Skeletal muscle satellite cell (primary cell): ENCODE measurements at regions not wholly inside any gene's neighbourhood (a gene's known extent, or its start where the extent isn't known, plus 50 kb on each side); places are given as distances from the start of the nearest gene placed in this dataset.
A peak's percentile ranks its signal among the peaks of the same experiment; 100 is the strongest.
"Not testable (repeated sequence)": the region's sequence is repeated elsewhere in the genome, so short reads cannot be mapped to it uniquely, and the experiment has no call there.

Experiments used
- H3K27me3 ChIP-seq: 2 replicates; pipeline ENCODE4 v1.7.0; 2013; ENCODE audit warnings: low read length; ENCODE audit not compliant: control insufficient read depth, insufficient read depth
- H3K36me3 ChIP-seq: 2 replicates; pipeline ENCODE4 v1.7.0; 2013; ENCODE audit warnings: mild to moderate bottlenecking, control low read depth, low read length; ENCODE audit not compliant: insufficient read depth
- H3K4me1 ChIP-seq: 2 replicates; pipeline ENCODE4 v1.7.0; 2013; ENCODE audit warnings: low read length; ENCODE audit not compliant: control insufficient read depth, insufficient read depth
- H3K4me2 ChIP-seq: 2 replicates; pipeline ENCODE4 v1.7.0; 2013; ENCODE audit warnings: mild to moderate bottlenecking, low read length
- H3K4me3 ChIP-seq: 2 replicates; pipeline ENCODE4 v1.7.0; 2013; ENCODE audit warnings: low read length
- H3K9ac ChIP-seq: 2 replicates; pipeline ENCODE4 v1.7.0; 2013; ENCODE audit warnings: mild to moderate bottlenecking, low read depth, low read length, moderate library complexity
- H3K9me3 ChIP-seq: replicated peaks from 2 replicates; pipeline ENCODE4 v1.7.0; 2013; ENCODE audit warnings: mild to moderate bottlenecking, control low read depth, low read length

DNA sequence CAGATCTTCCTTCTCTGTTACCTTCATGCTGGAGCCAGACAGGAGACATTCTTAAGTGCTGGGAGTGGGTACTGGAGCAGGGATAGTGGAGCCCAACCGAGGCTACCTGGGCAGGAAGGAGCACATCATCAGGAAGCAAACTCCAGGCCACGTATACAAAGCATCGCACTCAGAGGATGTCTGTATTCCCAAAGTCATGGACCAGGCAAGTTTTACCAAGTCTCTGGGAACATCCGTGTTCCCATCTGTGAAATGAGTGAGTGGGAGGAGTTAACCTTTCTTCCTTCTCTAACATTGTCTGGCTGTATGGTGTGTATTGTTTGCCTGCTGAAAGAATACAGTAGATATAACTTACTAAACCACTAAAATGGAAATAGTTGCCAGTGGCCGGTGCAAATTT lies 175.0 kb upstream of the TMEM45B start:
- no peaks in the 10 kb centered on the region for H3K36me3 ChIP-seq
- no peaks in the 10 kb centered on the region for H3K27me3 ChIP-seq
- H3K4me1 ChIP-seq: peaks cover 56% of the 10 kb centered on the region
- no peak overlapping the region for H3K9ac ChIP-seq
- H3K4me3 ChIP-seq: no peak overlapping the region
- H3K9me3 ChIP-seq: no peaks in the 10 kb centered on the region
- H3K4me2 ChIP-seq: no peak overlapping the region

DNA sequence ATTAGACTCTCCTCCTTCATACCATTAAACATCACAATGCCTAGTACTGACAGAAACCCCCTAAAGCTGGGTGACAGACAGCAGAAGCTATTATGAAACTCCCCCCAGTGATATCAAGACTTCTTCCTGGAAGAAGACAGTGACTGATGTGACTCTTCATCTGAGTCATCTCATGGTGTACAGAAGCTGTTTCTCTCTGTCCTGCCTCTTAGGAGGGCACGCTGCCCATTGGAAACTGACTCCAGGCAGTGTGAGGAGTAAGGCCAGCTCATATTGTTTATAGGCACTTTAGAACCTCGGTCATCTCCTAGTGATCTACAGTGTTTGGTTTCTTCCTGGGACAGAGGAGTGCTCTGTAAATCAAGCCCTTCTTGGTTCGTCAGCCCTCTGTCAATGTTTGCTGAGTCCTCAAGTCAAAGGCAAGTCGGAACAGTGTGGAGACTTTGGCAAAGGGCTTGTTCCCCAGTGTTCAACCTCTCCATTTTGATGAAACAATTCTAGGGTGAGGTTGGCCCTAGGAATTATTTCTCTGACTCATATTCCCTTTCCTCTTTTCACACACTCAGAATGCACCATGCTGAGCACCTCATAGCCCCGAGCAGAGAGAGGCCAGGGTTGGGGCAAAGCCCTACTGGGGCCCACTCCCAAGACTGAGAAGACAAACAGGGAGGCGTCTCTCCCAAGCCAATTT lies 172.5 kb upstream of the TMEM45B start:
- H3K4me2 ChIP-seq: peak overlapping the region; percentile 45
- H3K36me3 ChIP-seq: no peaks in the 10 kb centered on the region
- H3K4me1 ChIP-seq: peaks cover 39% of the 10 kb centered on the region
- H3K9me3 ChIP-seq: no peaks in the 10 kb centered on the region
- H3K27me3 ChIP-seq: no peaks in the 10 kb centered on the region
- no peak overlapping the region for H3K4me3 ChIP-seq
- peak overlapping the region; percentile 8 for H3K9ac ChIP-seq

DNA sequence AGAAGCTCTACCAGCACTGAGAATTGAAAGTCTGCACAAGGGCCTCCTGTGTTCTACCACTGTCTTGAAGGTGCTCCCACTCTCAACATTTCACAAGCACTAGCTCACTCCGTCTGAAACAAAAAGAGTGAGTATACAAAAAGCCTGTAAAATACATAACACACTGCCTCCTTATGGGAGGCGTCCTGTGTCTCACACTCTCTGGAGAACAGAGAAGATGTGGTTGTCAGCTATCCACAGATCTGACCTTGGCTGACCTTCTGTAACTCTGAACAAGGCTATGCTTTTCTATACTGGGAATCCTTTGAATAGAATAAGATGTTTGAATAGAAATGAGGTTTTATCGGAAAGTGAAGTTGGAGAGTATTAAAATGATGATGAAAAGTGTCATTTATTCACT lies 171.3 kb upstream of the TMEM45B start:
- H3K9ac ChIP-seq: no peak overlapping the region
- H3K27me3 ChIP-seq: no peaks in the 10 kb centered on the region
- H3K4me3 ChIP-seq: no peak overlapping the region
- no peaks in the 10 kb centered on the region for H3K9me3 ChIP-seq
- H3K36me3 ChIP-seq: no peaks in the 10 kb centered on the region
- H3K4me2 ChIP-seq: no peak overlapping the region
- H3K4me1 ChIP-seq: peaks cover 31% of the 10 kb centered on the region

DNA sequence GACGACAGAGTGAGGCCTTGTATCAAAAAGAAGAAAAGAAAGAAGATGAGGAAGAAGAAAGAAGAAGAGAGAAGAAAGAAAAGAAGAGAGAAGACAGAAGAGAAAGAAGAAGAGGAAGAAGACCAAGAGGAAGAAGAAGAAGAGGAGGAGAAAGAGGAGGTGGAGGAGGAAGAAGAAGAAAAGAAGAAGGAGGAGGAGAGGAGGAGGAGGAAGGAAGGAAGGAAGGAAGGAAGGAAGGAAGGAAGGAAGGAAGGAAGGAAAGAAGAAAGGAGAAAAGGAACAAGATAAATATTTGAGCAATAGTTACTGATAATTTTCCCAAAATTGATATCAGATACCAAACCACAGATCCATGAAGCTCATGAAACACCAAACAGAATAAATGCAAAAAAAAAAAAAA lies 169.7 kb upstream of the TMEM45B start:
- no peaks in the 10 kb centered on the region for H3K27me3 ChIP-seq
- no peaks in the 10 kb centered on the region for H3K36me3 ChIP-seq
- H3K4me3 ChIP-seq: no peak overlapping the region
- H3K4me1 ChIP-seq: peaks cover 18% of the 10 kb centered on the region
- no peak overlapping the region for H3K9ac ChIP-seq
- no peak overlapping the region for H3K4me2 ChIP-seq
- no peaks in the 10 kb centered on the region for H3K9me3 ChIP-seq

DNA sequence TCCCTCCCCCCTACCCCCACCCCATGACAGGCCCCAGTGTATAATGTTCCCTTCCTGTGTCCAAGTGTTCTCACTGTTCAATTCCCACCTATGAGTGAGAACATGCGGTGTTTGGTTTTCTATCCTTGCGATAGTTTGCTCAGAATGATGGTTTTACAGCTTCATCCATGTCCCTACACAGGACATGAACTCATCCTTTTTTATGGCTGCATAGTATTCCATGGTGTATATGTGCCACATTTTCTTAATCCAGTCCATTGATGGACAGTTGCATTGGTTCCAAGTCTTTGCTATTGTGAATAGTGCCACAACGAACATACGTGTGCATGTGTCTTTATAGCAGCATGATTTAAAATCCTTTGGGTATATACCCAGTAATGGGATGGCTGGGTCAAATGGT lies 165.6 kb upstream of the TMEM45B start:
- H3K9me3 ChIP-seq, H3K27me3 ChIP-seq, H3K4me3 ChIP-seq: not testable (repeated sequence)

DNA sequence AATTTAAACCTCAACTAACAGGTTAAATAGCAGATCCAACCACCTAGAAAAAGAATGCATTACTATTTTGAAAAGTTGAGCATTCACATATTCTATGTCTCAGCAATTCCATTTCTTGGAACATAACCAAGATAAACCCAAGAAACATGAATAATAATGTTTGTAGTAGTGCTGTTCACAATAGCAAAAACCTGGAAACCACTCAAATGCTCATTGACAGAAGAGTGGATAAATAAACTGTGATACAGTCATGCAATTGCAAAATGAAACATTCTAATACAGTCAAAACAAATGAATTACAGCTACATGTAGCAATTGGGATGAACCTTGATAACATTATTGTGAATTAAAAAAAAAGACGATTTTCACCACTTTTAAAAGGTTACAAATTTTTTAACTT lies 162.8 kb upstream of the TMEM45B start:
- H3K4me2 ChIP-seq: no peak overlapping the region
- no peak overlapping the region for H3K9ac ChIP-seq
- peaks cover 3% of the 10 kb centered on the region for H3K27me3 ChIP-seq
- H3K4me1 ChIP-seq: peaks cover 9% of the 10 kb centered on the region
- H3K36me3 ChIP-seq: no peaks in the 10 kb centered on the region
- H3K4me3 ChIP-seq: no peak overlapping the region
- peaks cover 17% of the 10 kb centered on the region for H3K9me3 ChIP-seq

More for the DNA sequence above, 165.6 kb upstream of the TMEM45B start:
- not testable (repeated sequence) for H3K4me2 ChIP-seq, H3K4me1 ChIP-seq, H3K9ac ChIP-seq, H3K36me3 ChIP-seq

DNA sequence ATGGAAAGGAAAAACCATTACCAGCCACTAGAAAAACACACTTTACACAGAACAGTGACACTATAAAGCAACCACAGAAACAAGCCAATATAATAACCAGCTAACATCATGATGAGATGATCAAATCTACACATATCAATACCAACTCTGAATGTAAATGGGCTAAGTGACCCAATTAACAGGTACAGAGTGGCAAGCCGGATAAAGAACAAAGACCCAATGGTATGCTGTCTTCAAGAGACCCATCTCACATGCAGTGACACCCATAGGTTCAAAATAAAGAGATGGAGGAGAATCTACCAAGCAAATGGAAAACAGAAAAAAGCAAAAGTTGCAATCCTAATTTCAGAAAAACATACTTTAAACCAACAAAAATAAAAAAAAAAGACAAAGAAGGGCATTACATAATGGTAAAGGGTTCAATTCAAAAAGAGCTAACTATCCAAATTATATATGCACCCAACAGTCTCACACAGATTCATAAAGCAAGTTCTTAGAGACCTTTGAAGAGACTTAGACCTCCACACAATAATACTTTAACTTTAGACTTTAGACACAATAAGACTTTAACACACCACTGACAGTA lies 160.3 kb upstream of the TMEM45B start:
- peaks cover 7% of the 10 kb centered on the region for H3K27me3 ChIP-seq
- H3K36me3 ChIP-seq: no peaks in the 10 kb centered on the region
- H3K4me2 ChIP-seq: no peak overlapping the region
- no peak overlapping the region for H3K9ac ChIP-seq
- peaks cover 17% of the 10 kb centered on the region for H3K9me3 ChIP-seq
- peaks cover 9% of the 10 kb centered on the region for H3K4me1 ChIP-seq
- H3K4me3 ChIP-seq: no peak overlapping the region

DNA sequence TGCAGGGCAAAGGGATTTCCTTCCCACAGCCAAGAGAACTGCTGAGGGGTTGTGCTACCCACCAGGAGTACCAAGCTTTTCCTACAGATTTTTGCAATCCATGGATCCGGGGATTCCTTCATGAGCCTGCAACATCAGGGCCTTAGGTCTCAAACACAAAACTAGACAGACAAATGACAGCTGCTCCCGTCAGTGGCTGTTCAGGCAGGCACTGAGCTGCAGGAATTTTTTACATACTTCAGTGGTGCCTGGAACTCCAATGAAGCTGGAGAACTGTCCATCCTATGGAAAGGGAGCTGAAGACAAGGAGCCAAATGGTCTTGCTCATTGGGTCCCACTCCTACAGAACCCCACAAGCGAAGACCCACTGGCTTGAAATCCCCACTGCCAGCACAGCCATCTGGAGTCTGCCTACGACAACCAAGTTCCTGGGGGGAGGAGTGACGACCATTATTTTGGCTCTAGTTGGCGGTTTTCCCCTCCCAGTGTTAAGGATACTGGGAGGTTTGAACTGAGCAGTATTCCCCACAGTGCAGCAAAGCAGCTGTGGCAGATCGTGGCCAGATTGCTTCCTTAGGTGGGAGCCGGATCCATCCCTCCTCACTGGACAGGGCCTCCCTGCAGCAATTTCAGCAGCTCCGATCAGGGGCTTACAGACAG lies 157.7 kb upstream of the TMEM45B start:
- H3K36me3 ChIP-seq: no peaks in the 10 kb centered on the region
- H3K4me1 ChIP-seq: peaks cover 4% of the 10 kb centered on the region
- H3K4me3 ChIP-seq: no peak overlapping the region
- no peak overlapping the region for H3K4me2 ChIP-seq
- no peak overlapping the region for H3K9ac ChIP-seq
- peaks cover 7% of the 10 kb centered on the region for H3K27me3 ChIP-seq
- peaks cover 17% of the 10 kb centered on the region for H3K9me3 ChIP-seq

DNA sequence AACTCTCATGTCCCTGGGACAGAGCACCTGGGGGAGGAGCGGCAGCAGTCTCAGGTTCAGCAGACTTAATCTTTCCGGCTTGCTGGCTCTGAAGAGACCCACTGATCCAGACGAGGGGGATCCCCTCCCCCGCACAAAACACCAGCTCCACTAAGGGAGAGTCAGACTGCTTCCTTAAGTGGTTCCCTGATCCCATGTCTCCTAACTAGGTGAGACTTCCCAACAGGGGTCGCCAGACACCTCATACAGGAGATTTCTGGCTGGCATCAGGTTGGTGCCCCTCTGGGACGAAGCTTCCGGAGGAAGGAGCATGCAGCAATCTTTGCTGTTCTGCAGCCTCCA lies 157.2 kb upstream of the TMEM45B start:
- Histone ChIP-seq H3K27me3 (peaks cover 7% of the 10 kb centered on the region), H3K9me3 (peaks cover 17% of the 10 kb centered on the region), H3K4me3 (no peak overlapping the region), H3K4me1 (no peaks in the 10 kb centered on the region), H3K36me3 (no peaks in the 10 kb centered on the region), H3K4me2 (no peak overlapping the region), H3K9ac (no peak overlapping the region)

DNA sequence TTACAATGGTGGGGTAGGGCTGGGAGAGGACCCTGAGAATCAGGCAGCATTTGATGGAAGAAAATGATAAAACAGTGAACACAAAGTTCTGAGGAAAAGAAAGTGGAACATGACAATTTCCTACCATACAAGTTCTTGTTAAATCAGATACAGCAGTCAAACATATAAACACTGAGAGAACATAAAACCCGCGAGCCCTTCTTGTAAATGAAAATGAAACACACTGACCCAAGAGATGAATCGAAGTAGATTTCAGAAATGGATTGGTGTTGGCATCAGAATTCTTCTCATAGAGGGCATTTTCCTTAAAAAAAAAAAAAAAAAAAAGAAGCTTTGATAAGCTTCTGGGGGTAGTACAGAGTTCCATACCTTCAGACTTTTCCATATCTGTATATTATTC lies 134.7 kb upstream of the TMEM45B start:
- no peak overlapping the region for H3K4me2 ChIP-seq
- no peak overlapping the region for H3K4me3 ChIP-seq
- no peaks in the 10 kb centered on the region for H3K4me1 ChIP-seq
- H3K9me3 ChIP-seq: no peaks in the 10 kb centered on the region
- H3K36me3 ChIP-seq: no peaks in the 10 kb centered on the region
- peaks cover 41% of the 10 kb centered on the region for H3K27me3 ChIP-seq
- H3K9ac ChIP-seq: no peak overlapping the region

DNA sequence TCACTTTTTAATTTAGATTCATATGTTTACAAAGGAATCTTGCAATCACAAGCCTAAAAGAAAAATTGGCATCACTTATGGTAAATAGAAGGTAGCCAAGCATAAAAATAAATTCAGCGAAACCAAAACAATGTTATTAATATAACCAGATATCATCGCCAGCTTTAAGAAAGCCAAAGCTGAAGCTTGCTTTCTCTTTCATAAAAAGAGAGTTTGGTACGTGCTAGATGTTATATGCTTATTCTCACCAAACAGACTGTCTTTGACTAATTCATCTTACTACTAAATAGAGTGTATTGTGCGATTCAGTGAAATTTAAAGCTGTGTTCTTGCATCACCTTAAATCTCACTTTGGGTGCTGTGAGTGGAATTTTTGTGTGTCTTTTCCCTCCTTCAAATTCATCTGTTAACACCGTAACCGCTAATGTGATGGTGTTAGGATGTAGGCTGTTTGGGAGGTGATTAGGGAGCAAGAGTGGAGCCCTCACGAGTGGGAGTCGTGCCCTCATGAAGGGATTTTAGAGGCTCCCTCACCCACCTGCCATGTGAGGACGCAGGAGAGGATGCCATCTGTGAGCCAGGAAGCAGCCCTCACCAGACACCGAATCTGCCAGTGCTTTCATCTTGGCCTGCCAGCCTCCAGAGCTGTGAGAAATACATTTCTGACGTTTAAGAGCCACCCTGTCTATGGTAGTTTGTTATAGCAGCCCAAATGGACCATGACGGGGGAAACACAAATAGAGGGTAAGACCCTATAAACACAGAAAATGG lies 134.1 kb upstream of the TMEM45B start:
- Histone ChIP-seq H3K4me1 (no peaks in the 10 kb centered on the region), H3K4me3 (no peak overlapping the region), H3K9me3 (no peaks in the 10 kb centered on the region), H3K27me3 (peaks cover 36% of the 10 kb centered on the region), H3K36me3 (no peaks in the 10 kb centered on the region), H3K9ac (no peak overlapping the region), H3K4me2 (no peak overlapping the region)
